Endothelial cell of umbilical vein (primary cell): ENCODE measurements at regions not wholly inside any gene's neighbourhood (a gene's known extent, or its start where the extent isn't known, plus 50 kb on each side); places are given as distances from the start of the nearest gene placed in this dataset.

Source experiments
- BruUV-seq: library from RNA; stranded (reverse); fragments of 400-500 nt; replicated peaks from 2 replicates; lab custom pipeline; 2021; lab: Mats Ljungman, UMichigan
- CTCF ChIA-PET: fragments of 300-600, 350-600 bp; sonication (Branson Sonifier 250); formaldehyde crosslinking; loops from one replicate; lab custom pipeline; 2021; ENCODE audit warnings: antibody characterized with exemption, inconsistent platforms; lab: Charles Lee
- POLR2A ChIA-PET: fragments of 300-600, 350-600 bp; sonication (Branson Sonifier 250); formaldehyde crosslinking; loops from one replicate; lab custom pipeline; 2021; ENCODE audit warnings: antibody characterized with exemption, inconsistent platforms; lab: Charles Lee
- DNase-seq: peaks from one replicate; pipeline ENCODE4 v3.0.0-alpha.2; 2011; ENCODE audit warnings: low read depth, low spot score
- FAIRE-seq: peaks from 2 replicates; lab custom pipeline; 2011; peaks lifted over from hg19 to GRCh38; lab: Jason Lieb, UNC
- H2AFZ ChIP-seq: 2 replicates; pipeline ENCODE4 v1.6.0; 2012; ENCODE audit warnings: low read depth, low read length, control low read depth, inconsistent platforms
- H3K27ac ChIP-seq: 2 replicates; pipeline ENCODE4 v1.5.1; 2011; ENCODE audit warnings: low read depth, mild to moderate bottlenecking, control low read depth, low read length, moderate library complexity; ENCODE audit not compliant: insufficient read depth
- H3K27me3 ChIP-seq, 2 experiments: 2 replicates each; pipeline versions ENCODE4 v1.6.0 to v1.6.1; 2011; ENCODE audit warnings: low read length in 2 of 2, mixed read lengths in 1 of 2; ENCODE audit not compliant: control insufficient read depth in 2 of 2, insufficient read depth in 2 of 2
- H3K36me3 ChIP-seq, 2 experiments: 2 replicates in 1 of 2; 3 replicates in 1 of 2; pipeline ENCODE4 v1.5.1; 2011; ENCODE audit warnings: low read length in 2 of 2, mild to moderate bottlenecking in 1 of 2, moderate library complexity in 1 of 2; ENCODE audit not compliant: control insufficient read depth in 2 of 2, insufficient read depth in 2 of 2; ENCODE audit errors: extremely low read depth in 1 of 2
- H3K4me1 ChIP-seq: 3 replicates; pipeline ENCODE4 v1.5.1; 2011; ENCODE audit warnings: mild to moderate bottlenecking, low read length; ENCODE audit not compliant: control insufficient read depth, insufficient read depth; ENCODE audit errors: extremely low read depth
- H3K4me2 ChIP-seq: 2 replicates; pipeline ENCODE4 v1.6.1; 2011; ENCODE audit warnings: low read length, control low read depth, mixed read lengths; ENCODE audit not compliant: insufficient read depth
- H3K4me3 ChIP-seq, 3 experiments: fragments of 200-600 bp in 1 of 3; sonication (generic), shearing (Covaris generic) in 1 of 3; replicated peaks in 1 of 3; 2 replicates each; pipeline ENCODE4 v1.5.1; 2011 to 2016; ENCODE audit warnings: control low read depth in 3 of 3, low read length in 3 of 3, mild to moderate bottlenecking in 2 of 3, inconsistent platforms in 1 of 3, low read depth in 1 of 3, moderate library complexity in 1 of 3; ENCODE audit not compliant: insufficient read depth in 1 of 3
- H3K79me2 ChIP-seq: 2 replicates; pipeline ENCODE4 v1.6.0; 2012; ENCODE audit warnings: low read length, inconsistent platforms; ENCODE audit not compliant: control insufficient read depth, insufficient read depth
- H3K9ac ChIP-seq: replicated peaks from 2 replicates; pipeline ENCODE3; 2011; ENCODE audit warnings: low read length, control low read depth; ENCODE audit not compliant: insufficient read depth; ENCODE audit errors: extremely low read depth
- H3K9me1 ChIP-seq: replicated peaks from 3 replicates; pipeline ENCODE4 v1.6.0; 2011; ENCODE audit warnings: mild to moderate bottlenecking, low read length; ENCODE audit not compliant: control insufficient read depth, insufficient read depth; ENCODE audit errors: extremely low read depth
- H3K9me3 ChIP-seq: replicated peaks from 2 replicates; pipeline ENCODE4 v1.5.1; 2012; ENCODE audit warnings: low read length, inconsistent platforms; ENCODE audit not compliant: control insufficient read depth, insufficient read depth
- H4K20me1 ChIP-seq: replicated peaks from 2 replicates; pipeline ENCODE3; 2011; ENCODE audit warnings: mild to moderate bottlenecking, low read length; ENCODE audit not compliant: control insufficient read depth, insufficient read depth; ENCODE audit errors: extremely low read depth
- CTCF ChIP-seq, 2 donors: IDR thresholded peaks; 1 replicate in 1 of 2; 2 replicates in 1 of 2; pipeline ENCODE4 v1.5.1; 2011; ENCODE audit warnings: low read length in 2 of 2, mild to moderate bottlenecking in 2 of 2, moderate library complexity in 2 of 2, control low read depth in 1 of 2, inconsistent platforms in 1 of 2, low read depth in 1 of 2; ENCODE audit not compliant: insufficient read depth in 1 of 2; ENCODE audit errors: extremely low read depth in 1 of 2
- EZH2 ChIP-seq: IDR thresholded peaks from 2 replicates; pipeline ENCODE4 v1.6.1; 2012; ENCODE audit warnings: borderline replicate concordance, low read depth, mild to moderate bottlenecking, moderate library complexity, low read length, inconsistent platforms; ENCODE audit not compliant: severe bottlenecking
- FOS ChIP-seq: IDR thresholded peaks from 2 replicates; pipeline ENCODE4 v1.6.1; 2011; ENCODE audit warnings: mild to moderate bottlenecking, low read length, moderate library complexity, borderline replicate concordance; ENCODE audit not compliant: insufficient read depth
- GATA2 ChIP-seq: IDR thresholded peaks from 2 replicates; pipeline ENCODE4 v1.7.0; 2011; ENCODE audit warnings: low read depth, mild to moderate bottlenecking, moderate library complexity, mixed read lengths, low read length; ENCODE audit not compliant: insufficient read length, insufficient read depth
- JUN ChIP-seq: IDR thresholded peaks from 2 replicates; pipeline ENCODE4 v1.6.1; 2011; ENCODE audit warnings: borderline replicate concordance, low read depth; ENCODE audit not compliant: insufficient read length, insufficient read depth
- MAX ChIP-seq: IDR thresholded peaks from 2 replicates; pipeline ENCODE4 v1.6.1; 2011; ENCODE audit not compliant: insufficient read depth, insufficient read length
- MYC ChIP-seq: IDR thresholded peaks from one replicate; pipeline ENCODE4 v1.6.1; 2011; ENCODE audit warnings: mild to moderate bottlenecking, low read depth, low read length
- POLR2A ChIP-seq: IDR thresholded peaks from 2 replicates; pipeline ENCODE4 v1.6.1; 2012; ENCODE audit warnings: low read depth, mild to moderate bottlenecking, control low read depth, low read length
- POLR2AphosphoS5 ChIP-seq: IDR thresholded peaks from 2 replicates; pipeline ENCODE4 v1.6.1; 2012; ENCODE audit warnings: low read depth, mild to moderate bottlenecking, control low read depth, low read length, moderate library complexity; ENCODE audit not compliant: insufficient read depth
- dilution Hi-C: fragments of 300-500 bp; cut with MboI; formaldehyde crosslinking; loops from one replicate; pipeline ENCODE4 v1.15.0; 2019; ENCODE audit warnings: low sequenced_read_pairs; ENCODE audit not compliant: extremely low pct_ligation_motif_present
- intact Hi-C: fragments of 100-400 bp; cut with micrococcal nuclease; formaldehyde crosslinking; loops from one replicate; pipeline ENCODE4 v1.10.0; 2022

- intact Hi-C loops = loop anchor here (5.0 kb wide), 1 partner anchor 253 kb away; no protein-coding TSS in a partner anchor
- no TSS peak for BruUV-seq
- H3K36me3 ChIP-seq = no peaks in the 10 kb centered on the region
- ChIA-PET CTCF (no interaction called here), POLR2A (no interaction called here)
- FAIRE-seq (no peak), DNase-seq (no peak)
- H3K9me1 ChIP-seq = no peaks in the 10 kb centered on the region
- no peaks in the 10 kb centered on the region for H4K20me1 ChIP-seq
- no peak overlapping the region for H3K27ac ChIP-seq
- H3K9me3 ChIP-seq = no peaks in the 10 kb centered on the region
- H3K9ac ChIP-seq = no peak overlapping the region
- H3K4me2 ChIP-seq = no peak overlapping the region
- TF ChIP-seq GATA2 (no peak), POLR2A (no peak), POLR2AphosphoS5 (no peak), JUN (no peak), FOS (no peak), CTCF (IDR thresholded peaks at IDR 0.05; ENCODE audit: extremely low read depth in 1 of 2, insufficient read depth in 1 of 2, low read depth in 1 of 2, low read length in 2 of 2) (no peak), EZH2 (no peak), MAX (no peak), MYC (no peak)
- H3K4me1 ChIP-seq = peaks cover 18% of the 10 kb centered on the region
- no peak overlapping the region for H3K4me3 ChIP-seq
- H3K79me2 ChIP-seq = no peaks in the 10 kb centered on the region
- no peak overlapping the region for H2AFZ ChIP-seq
- dilution Hi-C loops = no loop called here
- H3K27me3 ChIP-seq = peaks cover 0 to 2% of the 10 kb centered on the region in 2 experiments
Observed at GRCh38 chr7:47035522-47035921, 546.4 kb downstream of the TNS3 start.
